Fibroblast of lung (primary cell): ENCODE measurements at regions not wholly inside any gene's neighbourhood (a gene's known extent, or its start where the extent isn't known, plus 50 kb on each side); places are given as distances from the start of the nearest gene placed in this dataset.

Experiments
- DNase-seq, 2 donors: peaks; one replicate each; pipeline versions ENCODE4 v3.0.0 to v3.0.0-alpha.2; 2010; ENCODE audit warnings: low read depth in 2 of 2
- H2AFZ ChIP-seq: 2 replicates; pipeline ENCODE4 v1.5.1; 2012; ENCODE audit warnings: low read length, control low read depth, inconsistent platforms
- H3K27ac ChIP-seq: 2 replicates; pipeline ENCODE4 v1.5.1; 2011; ENCODE audit warnings: low read length, control low read depth; ENCODE audit not compliant: insufficient read depth
- H3K27me3 ChIP-seq: 2 replicates; pipeline ENCODE4 v1.5.1; 2011; ENCODE audit warnings: mild to moderate bottlenecking, low read length; ENCODE audit not compliant: control insufficient read depth, insufficient read depth
- H3K36me3 ChIP-seq: 2 replicates; pipeline ENCODE4 v1.5.1; 2011; ENCODE audit warnings: low read length; ENCODE audit not compliant: control insufficient read depth, insufficient read depth
- H3K4me1 ChIP-seq: 2 replicates; pipeline ENCODE4 v1.5.1; 2011; ENCODE audit warnings: low read length; ENCODE audit not compliant: control insufficient read depth, insufficient read depth; ENCODE audit errors: extremely low read depth
- H3K4me2 ChIP-seq: 2 replicates; pipeline ENCODE4 v1.5.1; 2011; ENCODE audit warnings: low read length, control low read depth; ENCODE audit not compliant: insufficient read depth; ENCODE audit errors: extremely low read depth
- H3K4me3 ChIP-seq, 4 experiments: fragments of 200-600 bp in 1 of 4; sonication (generic) in 1 of 4; replicated peaks in 1 of 4; 2 replicates each; pipeline ENCODE4 v1.5.1; 2011 to 2016; ENCODE audit warnings: low read length in 4 of 4, low read depth in 3 of 4, mild to moderate bottlenecking in 3 of 4, control low read depth in 2 of 4, inconsistent platforms in 1 of 4, mixed read lengths in 1 of 4; ENCODE audit not compliant: insufficient read depth in 1 of 4; ENCODE audit errors: control extremely low read depth in 1 of 4
- H3K79me2 ChIP-seq: 2 replicates; pipeline ENCODE4 v1.5.1; 2012; ENCODE audit warnings: mild to moderate bottlenecking, low read length, inconsistent platforms; ENCODE audit not compliant: control insufficient read depth, insufficient read depth
- H3K9ac ChIP-seq: 2 replicates; pipeline ENCODE4 v1.5.1; 2011; ENCODE audit warnings: mild to moderate bottlenecking, low read length, control low read depth; ENCODE audit not compliant: insufficient read depth
- H3K9me3 ChIP-seq: 2 replicates; pipeline ENCODE4 v1.5.1; 2012; ENCODE audit warnings: low read depth, low read length; ENCODE audit not compliant: control insufficient read depth, insufficient read depth
- H4K20me1 ChIP-seq: 2 replicates; pipeline ENCODE4 v1.5.1; 2011; ENCODE audit warnings: low read length; ENCODE audit not compliant: control insufficient read depth, insufficient read depth; ENCODE audit errors: extremely low read depth
- EZH2 ChIP-seq: IDR thresholded peaks from 2 replicates; pipeline ENCODE4 v1.5.1; 2012; ENCODE audit warnings: low read length, control low read depth, mild to moderate bottlenecking; ENCODE audit errors: missing control alignments
- TF ChIP-seq, protein P1 (sequence below), 2 donors: IDR thresholded peaks in 1 of 2; conservative IDR thresholded peaks in 1 of 2; 1 replicate in 1 of 2; 2 replicates in 1 of 2; pipeline ENCODE4 v1.5.1; 2011 to 2012; ENCODE audit warnings: low read length in 2 of 2, control low read depth in 1 of 2, inconsistent platforms in 1 of 2, low read depth in 1 of 2, mild to moderate bottlenecking in 1 of 2

DNA sequence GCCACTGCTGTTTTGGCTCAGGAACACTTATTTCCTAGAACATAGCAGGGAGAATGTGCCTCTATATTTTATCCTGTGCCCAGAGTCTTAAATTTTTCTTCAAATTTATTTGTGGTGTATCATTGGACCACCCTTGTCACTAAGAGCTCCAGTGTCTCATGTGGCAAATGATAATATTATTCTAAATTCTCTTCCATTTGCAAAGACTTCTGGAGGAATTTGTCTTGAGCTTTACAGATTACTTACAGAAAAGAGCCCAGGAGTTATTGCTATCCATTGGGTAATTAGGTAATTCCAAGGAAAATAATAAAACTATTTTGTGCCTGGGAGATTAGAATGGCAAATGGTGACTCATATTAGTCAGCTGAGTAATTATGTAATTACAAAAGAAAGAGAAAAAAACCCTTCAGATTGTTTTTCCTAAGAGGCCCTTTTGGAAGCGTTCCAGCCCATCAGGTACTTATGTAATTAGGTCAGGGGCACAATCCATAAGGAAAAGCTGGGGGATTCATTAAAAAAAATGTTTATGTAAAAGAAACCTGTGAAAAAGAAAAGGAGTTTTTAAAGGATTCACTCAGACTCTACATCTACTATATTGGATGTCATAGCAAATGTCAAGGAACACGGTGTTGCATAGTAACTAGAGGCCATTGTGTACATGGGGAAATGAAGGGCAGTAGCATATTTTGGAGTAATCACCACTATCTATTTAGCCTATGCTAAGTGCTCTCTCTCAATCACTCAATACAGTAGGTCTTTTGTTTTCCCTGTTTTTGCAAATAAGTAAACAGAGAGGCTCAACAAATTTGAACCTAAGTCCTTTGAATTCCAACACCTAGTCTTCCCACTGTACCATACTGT, 380.9 kb upstream of the RARB start:
- TF ChIP-seq, protein P1, sequence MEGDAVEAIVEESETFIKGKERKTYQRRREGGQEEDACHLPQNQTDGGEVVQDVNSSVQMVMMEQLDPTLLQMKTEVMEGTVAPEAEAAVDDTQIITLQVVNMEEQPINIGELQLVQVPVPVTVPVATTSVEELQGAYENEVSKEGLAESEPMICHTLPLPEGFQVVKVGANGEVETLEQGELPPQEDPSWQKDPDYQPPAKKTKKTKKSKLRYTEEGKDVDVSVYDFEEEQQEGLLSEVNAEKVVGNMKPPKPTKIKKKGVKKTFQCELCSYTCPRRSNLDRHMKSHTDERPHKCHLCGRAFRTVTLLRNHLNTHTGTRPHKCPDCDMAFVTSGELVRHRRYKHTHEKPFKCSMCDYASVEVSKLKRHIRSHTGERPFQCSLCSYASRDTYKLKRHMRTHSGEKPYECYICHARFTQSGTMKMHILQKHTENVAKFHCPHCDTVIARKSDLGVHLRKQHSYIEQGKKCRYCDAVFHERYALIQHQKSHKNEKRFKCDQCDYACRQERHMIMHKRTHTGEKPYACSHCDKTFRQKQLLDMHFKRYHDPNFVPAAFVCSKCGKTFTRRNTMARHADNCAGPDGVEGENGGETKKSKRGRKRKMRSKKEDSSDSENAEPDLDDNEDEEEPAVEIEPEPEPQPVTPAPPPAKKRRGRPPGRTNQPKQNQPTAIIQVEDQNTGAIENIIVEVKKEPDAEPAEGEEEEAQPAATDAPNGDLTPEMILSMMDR (conservative IDR thresholded peaks at IDR 0.05 in 1 of 2, IDR thresholded peaks at IDR 0.05 in 1 of 2; ENCODE audit: low read depth in 1 of 2, low read length in 2 of 2), result no peak
- TF ChIP-seq EZH2, result no peak
- H3K27me3 ChIP-seq, result no peaks in the 10 kb centered on the region
- H3K4me3 ChIP-seq, result no peak overlapping the region
- H2AFZ ChIP-seq, result no peak overlapping the region
- H3K27ac ChIP-seq, result no peak overlapping the region
- H3K36me3 ChIP-seq, result no peaks in the 10 kb centered on the region
- no peaks in the 10 kb centered on the region for H3K79me2 ChIP-seq
- no peaks in the 10 kb centered on the region for H3K4me1 ChIP-seq
- H3K4me2 ChIP-seq, result no peak overlapping the region
- DNase-seq, result peak; percentile 19 to 21
- no peaks in the 10 kb centered on the region for H3K9me3 ChIP-seq
- no peak overlapping the region for H3K9ac ChIP-seq
- no peaks in the 10 kb centered on the region for H4K20me1 ChIP-seq

DNA sequence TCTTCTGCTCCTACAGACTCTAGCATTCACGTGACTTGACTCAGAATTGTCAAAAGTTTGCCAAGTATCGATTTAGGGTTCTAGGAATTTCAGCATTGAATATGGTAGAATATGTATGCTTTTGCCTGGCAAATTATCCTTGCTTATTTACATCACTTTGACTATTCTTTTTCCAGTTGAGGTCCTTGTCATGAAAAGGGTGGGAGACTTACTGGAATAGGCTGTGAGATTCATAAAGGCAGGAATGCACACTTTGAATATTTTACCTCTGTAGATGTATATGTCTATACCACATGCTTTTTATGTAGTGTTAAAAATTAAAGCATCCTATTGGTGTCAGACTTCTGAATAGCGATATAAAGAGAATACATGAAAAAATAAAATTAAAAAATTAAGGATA, 378.8 kb upstream of the RARB start:
- Histone ChIP-seq H3K4me3 (no peak overlapping the region), H3K27me3 (no peaks in the 10 kb centered on the region), H3K4me1 (no peaks in the 10 kb centered on the region), H3K27ac (no peak overlapping the region), H3K9me3 (no peaks in the 10 kb centered on the region), H3K79me2 (no peaks in the 10 kb centered on the region), H3K4me2 (no peak overlapping the region), H4K20me1 (no peaks in the 10 kb centered on the region), H3K9ac (no peak overlapping the region), H3K36me3 (no peaks in the 10 kb centered on the region), H2AFZ (no peak overlapping the region)
- no peak for TF ChIP-seq EZH2
- TF ChIP-seq, protein P1 (conservative IDR thresholded peaks at IDR 0.05 in 1 of 2, IDR thresholded peaks at IDR 0.05 in 1 of 2; ENCODE audit: low read depth in 1 of 2, low read length in 2 of 2), result no peak
- DNase-seq, result no peak

DNA sequence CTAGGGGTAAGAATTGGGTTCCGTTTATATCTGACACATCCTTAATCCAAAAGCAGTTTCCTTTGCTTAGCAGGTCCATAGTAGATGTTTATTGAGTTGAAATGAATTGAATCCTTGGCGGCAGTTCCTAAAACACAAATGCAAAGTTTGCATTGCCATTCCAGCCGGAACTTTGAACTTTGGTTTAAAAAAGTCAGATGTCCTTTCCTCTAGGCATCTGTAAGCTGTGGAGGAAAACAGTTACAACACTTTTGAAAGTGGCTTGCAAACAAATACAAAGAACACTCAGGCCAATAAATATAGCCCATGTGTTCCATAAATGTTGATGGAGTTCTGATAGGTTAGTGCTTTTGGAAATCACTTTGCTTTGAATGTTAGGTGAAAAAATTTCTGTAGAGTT, 374.7 kb upstream of the RARB start:
- TF ChIP-seq, protein P1 (conservative IDR thresholded peaks at IDR 0.05 in 1 of 2, IDR thresholded peaks at IDR 0.05 in 1 of 2; ENCODE audit: low read depth in 1 of 2, low read length in 2 of 2), result no peak
- TF ChIP-seq EZH2, result no peak
- H3K9ac ChIP-seq, result no peak overlapping the region
- H3K4me2 ChIP-seq, result no peak overlapping the region
- H2AFZ ChIP-seq, result no peak overlapping the region
- no peak overlapping the region for H3K27ac ChIP-seq
- H3K9me3 ChIP-seq, result no peaks in the 10 kb centered on the region
- H3K4me1 ChIP-seq, result no peaks in the 10 kb centered on the region
- no peak overlapping the region for H3K4me3 ChIP-seq
- H3K36me3 ChIP-seq, result no peaks in the 10 kb centered on the region
- H3K79me2 ChIP-seq, result no peaks in the 10 kb centered on the region
- DNase-seq, result no peak
- H4K20me1 ChIP-seq, result no peaks in the 10 kb centered on the region
- H3K27me3 ChIP-seq, result no peaks in the 10 kb centered on the region
